ENCODE measurements at regions not wholly inside any gene's neighbourhood (a gene's known extent, or its start where the extent isn't known, plus 50 kb on each side); places are given as distances from the start of the nearest gene placed in this dataset.

GRCh38 chr18:37874721-37875120, 309.1 kb upstream of the CELF4 start:
- TF ChIP-seq CTCF (IDR thresholded peaks at IDR 0.05; ENCODE audit: insufficient read depth, low read length, poor library complexity, severe bottlenecking): no peak
- no peak for TF ChIP-seq EZH2phosphoT487 (conservative IDR thresholded peaks at IDR 0.05; ENCODE audit: low read length)

All from SU-DHL-6 (cell line).